DOHH2 (cell line): ENCODE measurements at regions not wholly inside any gene's neighbourhood (a gene's known extent, or its start where the extent isn't known, plus 50 kb on each side); places are given as distances from the start of the nearest gene placed in this dataset.

Experiments
- H3F3A ChIP-seq: fragments of 200-600 bp; sonication (generic), shearing (Covaris generic); 2 replicates; pipeline ENCODE4 v1.6.0; 2016; ENCODE audit warnings: antibody characterized with exemption, mild to moderate bottlenecking; ENCODE audit not compliant: control insufficient read depth, insufficient read depth
- H3K27ac ChIP-seq: fragments of 200-600 bp; sonication (generic); 2 replicates; pipeline ENCODE4 v1.5.1; 2014; ENCODE audit warnings: low read depth, mild to moderate bottlenecking, low read length, moderate library complexity
- H3K27me3 ChIP-seq: fragments of 200-600 bp; sonication (generic); 2 replicates; pipeline ENCODE4 v1.6.1; 2014; ENCODE audit warnings: mild to moderate bottlenecking, low read length, mixed read lengths; ENCODE audit not compliant: control insufficient read depth
- H3K36me3 ChIP-seq: fragments of 200-600 bp; sonication (generic); 2 replicates; pipeline ENCODE4 v1.6.1; 2014; ENCODE audit warnings: mild to moderate bottlenecking, low read length, moderate library complexity, mixed read lengths; ENCODE audit not compliant: control insufficient read depth
- H3K4me1 ChIP-seq: fragments of 200-600 bp; sonication (generic); 2 replicates; pipeline ENCODE4 v1.6.1; 2014; ENCODE audit warnings: mild to moderate bottlenecking, low read length, mixed read lengths; ENCODE audit not compliant: control insufficient read depth
- H3K4me2 ChIP-seq: fragments of 200-600 bp; sonication (generic); 2 replicates; pipeline ENCODE4 v1.6.0; 2014; ENCODE audit warnings: mild to moderate bottlenecking, low read length, moderate library complexity
- H3K4me3 ChIP-seq: fragments of 200-600 bp; sonication (generic); 2 replicates; pipeline ENCODE4 v1.5.1; 2014; ENCODE audit warnings: mild to moderate bottlenecking, low read length, mixed read lengths
- H3K79me2 ChIP-seq: fragments of 200-600 bp; sonication (generic); 2 replicates; pipeline ENCODE4 v1.6.1; 2014; ENCODE audit warnings: mild to moderate bottlenecking, low read length, mixed read lengths; ENCODE audit not compliant: control insufficient read depth
- H3K9me2 ChIP-seq: fragments of 200-600 bp; sonication (generic); replicated peaks from 2 replicates; pipeline ENCODE4 v1.6.1; 2014; ENCODE audit warnings: mild to moderate bottlenecking, low read length, mixed read lengths; ENCODE audit not compliant: control insufficient read depth
- H3K9me3 ChIP-seq: fragments of 200-600 bp; sonication (generic); 2 replicates; pipeline ENCODE4 v1.6.1; 2014; ENCODE audit warnings: antibody characterized with exemption, low read length, mixed read lengths; ENCODE audit not compliant: control insufficient read depth, insufficient read depth
- H4K20me1 ChIP-seq: fragments of 200-600 bp; sonication (generic); 2 replicates; pipeline ENCODE4 v1.6.0; 2014; ENCODE audit warnings: low read depth, mild to moderate bottlenecking, antibody characterized with exemption, low read length, moderate library complexity; ENCODE audit not compliant: control insufficient read depth, insufficient read depth
- EZH2phosphoT487 ChIP-seq: fragments of 200-600 bp; sonication (generic); IDR thresholded peaks from 2 replicates; pipeline ENCODE4 v1.6.1; 2017; ENCODE audit warnings: borderline replicate concordance, mild to moderate bottlenecking, antibody characterized with exemption, low read length, moderate library complexity, mixed read lengths
- TF ChIP-seq, protein P1 (sequence below): fragments of 200-600 bp; sonication (generic); IDR thresholded peaks from one replicate; pipeline ENCODE4 v1.5.1; 2014; ENCODE audit warnings: antibody characterized with exemption, mild to moderate bottlenecking, low read depth, low read length; ENCODE audit not compliant: poor library complexity, severe bottlenecking

DNA sequence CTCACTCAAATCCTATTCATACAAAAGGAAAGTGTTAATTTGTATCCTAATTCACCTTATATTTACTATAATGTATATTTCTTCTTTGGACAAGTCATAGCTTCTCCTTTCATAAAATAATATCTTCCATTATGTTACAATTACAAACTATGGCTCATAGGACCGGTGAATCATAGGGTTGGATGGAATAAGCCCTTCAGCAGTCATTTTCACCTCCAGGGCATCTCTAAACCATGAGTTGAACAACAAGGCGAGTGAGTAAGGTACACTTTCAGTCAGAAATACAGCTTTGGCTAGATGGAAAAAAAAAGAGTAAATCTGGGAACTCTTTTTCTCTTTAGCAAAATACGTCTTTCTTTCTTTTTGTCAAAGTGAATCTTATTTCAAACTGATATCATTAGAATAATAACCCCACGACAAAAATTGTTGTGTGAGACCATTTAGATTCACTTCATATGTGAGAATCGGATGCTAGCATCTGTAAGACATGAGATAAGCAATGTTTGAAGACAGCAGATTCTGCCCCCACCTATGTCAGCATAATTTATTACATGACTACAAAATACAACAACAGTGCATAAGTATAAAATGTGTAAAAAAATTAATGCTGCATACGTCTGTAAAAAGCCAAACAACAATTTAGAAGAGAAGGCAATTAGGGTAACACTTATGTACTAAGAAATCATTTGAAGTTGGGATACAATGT is 184.4 kb upstream of the SLC38A2 start:
- H4K20me1 ChIP-seq, result no peaks in the 10 kb centered on the region
- no peaks in the 10 kb centered on the region for H3K9me2 ChIP-seq
- H3K79me2 ChIP-seq, result no peaks in the 10 kb centered on the region
- no peaks in the 10 kb centered on the region for H3F3A ChIP-seq
- H3K27me3 ChIP-seq, result no peaks in the 10 kb centered on the region
- no peak overlapping the region for H3K27ac ChIP-seq
- no peak overlapping the region for H3K4me2 ChIP-seq
- H3K36me3 ChIP-seq, result no peaks in the 10 kb centered on the region
- no peak overlapping the region for H3K4me3 ChIP-seq
- H3K4me1 ChIP-seq, result no peaks in the 10 kb centered on the region
- H3K9me3 ChIP-seq, result no peaks in the 10 kb centered on the region; the same call in 1 of the 2 replicates
- TF ChIP-seq, protein P1, sequence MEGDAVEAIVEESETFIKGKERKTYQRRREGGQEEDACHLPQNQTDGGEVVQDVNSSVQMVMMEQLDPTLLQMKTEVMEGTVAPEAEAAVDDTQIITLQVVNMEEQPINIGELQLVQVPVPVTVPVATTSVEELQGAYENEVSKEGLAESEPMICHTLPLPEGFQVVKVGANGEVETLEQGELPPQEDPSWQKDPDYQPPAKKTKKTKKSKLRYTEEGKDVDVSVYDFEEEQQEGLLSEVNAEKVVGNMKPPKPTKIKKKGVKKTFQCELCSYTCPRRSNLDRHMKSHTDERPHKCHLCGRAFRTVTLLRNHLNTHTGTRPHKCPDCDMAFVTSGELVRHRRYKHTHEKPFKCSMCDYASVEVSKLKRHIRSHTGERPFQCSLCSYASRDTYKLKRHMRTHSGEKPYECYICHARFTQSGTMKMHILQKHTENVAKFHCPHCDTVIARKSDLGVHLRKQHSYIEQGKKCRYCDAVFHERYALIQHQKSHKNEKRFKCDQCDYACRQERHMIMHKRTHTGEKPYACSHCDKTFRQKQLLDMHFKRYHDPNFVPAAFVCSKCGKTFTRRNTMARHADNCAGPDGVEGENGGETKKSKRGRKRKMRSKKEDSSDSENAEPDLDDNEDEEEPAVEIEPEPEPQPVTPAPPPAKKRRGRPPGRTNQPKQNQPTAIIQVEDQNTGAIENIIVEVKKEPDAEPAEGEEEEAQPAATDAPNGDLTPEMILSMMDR, result no peak
- no peak for TF ChIP-seq EZH2phosphoT487

DNA sequence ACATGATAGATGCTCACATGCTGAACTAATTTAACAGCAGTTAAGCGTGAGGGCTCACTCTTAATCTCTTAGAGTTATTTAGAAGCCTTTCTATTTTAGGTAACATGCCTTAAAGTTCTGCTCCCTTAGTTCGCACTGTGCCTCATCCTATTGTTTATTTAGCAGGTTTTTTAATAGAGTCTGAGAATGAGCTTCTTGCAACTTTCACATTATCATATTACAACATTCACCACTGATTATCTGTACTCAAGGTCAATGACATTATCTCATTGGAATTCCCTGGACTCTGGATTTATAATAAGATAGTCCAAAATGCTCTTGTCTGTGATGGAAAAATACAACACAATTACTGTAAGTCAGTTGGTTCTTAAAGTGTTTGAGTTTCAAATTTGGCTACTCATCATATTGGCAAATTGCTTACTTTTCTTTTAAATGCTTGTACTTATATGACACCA is 183.6 kb upstream of the SLC38A2 start:
- Histone ChIP-seq H3K4me2 (no peak overlapping the region), H3K4me3 (no peak overlapping the region), H3K27ac (no peak overlapping the region), H3F3A (no peaks in the 10 kb centered on the region), H3K27me3 (no peaks in the 10 kb centered on the region), H4K20me1 (no peaks in the 10 kb centered on the region), H3K9me2 (no peaks in the 10 kb centered on the region), H3K9me3 (no peaks in the 10 kb centered on the region; the same call in 1 of the 2 replicates), H3K4me1 (no peaks in the 10 kb centered on the region), H3K36me3 (no peaks in the 10 kb centered on the region), H3K79me2 (no peaks in the 10 kb centered on the region)
- TF ChIP-seq EZH2phosphoT487, result no peak
- TF ChIP-seq, protein P1, result no peak

DNA sequence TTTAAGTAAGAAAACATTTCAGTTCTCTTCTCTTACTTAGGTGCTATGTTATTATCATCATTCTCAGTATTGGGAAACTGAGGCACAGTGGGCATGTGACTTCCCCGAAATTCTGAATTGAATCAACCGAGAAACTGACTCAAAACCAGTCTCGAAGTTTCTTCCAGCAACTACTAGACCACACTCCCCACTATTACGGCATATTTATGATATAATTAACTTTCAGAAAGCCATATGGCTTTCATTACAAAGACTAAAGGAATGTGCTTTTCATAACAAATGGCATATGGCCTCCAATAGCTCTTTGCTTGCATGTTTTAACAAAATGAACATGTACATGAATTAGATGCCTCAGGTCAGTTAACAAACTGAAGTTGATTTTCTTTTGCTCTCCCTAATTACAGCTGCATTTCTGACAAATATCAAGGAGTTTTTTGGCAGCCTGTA is 182.9 kb upstream of the SLC38A2 start:
- H3K9me2 ChIP-seq, result no peaks in the 10 kb centered on the region
- H3K9me3 ChIP-seq, result no peaks in the 10 kb centered on the region; the same call in 1 of the 2 replicates
- no peaks in the 10 kb centered on the region for H3F3A ChIP-seq
- H3K27me3 ChIP-seq, result no peaks in the 10 kb centered on the region
- H3K4me2 ChIP-seq, result no peak overlapping the region
- H3K4me1 ChIP-seq, result no peaks in the 10 kb centered on the region
- TF ChIP-seq, protein P1, result no peak
- no peak for TF ChIP-seq EZH2phosphoT487
- no peak overlapping the region for H3K27ac ChIP-seq
- H3K36me3 ChIP-seq, result no peaks in the 10 kb centered on the region
- no peaks in the 10 kb centered on the region for H4K20me1 ChIP-seq
- H3K4me3 ChIP-seq, result no peak overlapping the region
- H3K79me2 ChIP-seq, result no peaks in the 10 kb centered on the region
